NK-92 (cell line): ENCODE measurements at regions not wholly inside any gene's neighbourhood (a gene's known extent, or its start where the extent isn't known, plus 50 kb on each side); places are given as distances from the start of the nearest gene placed in this dataset.

Experiments used
- DNase-seq: peaks from one replicate; lab custom pipeline; 2025; ENCODE audit not compliant: unreplicated experiment; lab: John Stamatoyannopoulos, UW

DNA sequence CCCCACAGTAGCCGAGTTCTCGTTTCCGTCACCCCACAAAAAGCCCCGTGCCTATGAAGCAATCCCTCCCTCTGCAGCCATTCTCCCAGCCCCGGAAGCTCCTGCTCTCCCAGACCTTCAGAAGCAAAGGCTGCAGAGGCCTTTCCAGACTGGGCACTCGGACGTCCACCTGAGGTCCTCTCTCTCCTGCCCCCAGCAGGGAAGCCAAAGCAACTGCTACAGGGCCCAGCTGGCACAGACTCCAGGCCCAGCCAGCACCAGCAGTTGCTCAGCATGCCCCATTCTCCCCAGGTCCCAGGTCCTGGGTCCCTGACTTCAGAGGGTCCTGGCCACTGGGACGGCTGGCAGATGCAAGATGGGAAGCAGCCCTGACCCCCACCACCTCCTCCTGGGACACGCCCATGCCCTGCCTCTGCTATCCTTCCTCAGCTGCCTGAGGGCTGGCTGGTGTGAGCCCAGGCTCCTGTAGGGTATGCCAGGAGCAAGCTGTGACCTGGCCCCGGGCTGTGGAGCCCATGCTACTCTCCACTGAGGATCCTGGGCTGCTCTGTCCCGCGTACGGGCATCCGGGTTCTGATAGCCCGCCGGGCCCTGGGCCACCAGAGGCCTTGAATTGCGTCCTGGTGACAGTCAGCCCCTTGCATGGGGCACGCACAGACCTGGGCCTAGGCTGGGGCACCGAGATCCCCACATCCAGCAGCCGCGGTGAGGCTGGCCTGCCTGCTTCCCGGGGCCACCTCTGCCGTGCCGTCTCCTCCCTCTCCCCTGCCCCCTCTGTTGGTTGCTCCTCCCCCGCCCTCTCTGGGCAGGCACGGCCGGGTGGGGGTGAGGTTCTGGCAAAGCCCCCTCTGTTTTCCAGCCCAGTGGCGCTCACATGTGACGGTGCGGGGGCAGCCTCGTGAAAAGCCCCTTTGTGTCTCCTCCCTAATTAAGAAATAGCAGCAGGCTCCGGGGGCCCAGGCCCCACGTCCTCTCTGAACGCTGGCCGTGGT lies 1310.3 kb downstream of the BRD1 start:
- DNase-seq: no peak

DNA sequence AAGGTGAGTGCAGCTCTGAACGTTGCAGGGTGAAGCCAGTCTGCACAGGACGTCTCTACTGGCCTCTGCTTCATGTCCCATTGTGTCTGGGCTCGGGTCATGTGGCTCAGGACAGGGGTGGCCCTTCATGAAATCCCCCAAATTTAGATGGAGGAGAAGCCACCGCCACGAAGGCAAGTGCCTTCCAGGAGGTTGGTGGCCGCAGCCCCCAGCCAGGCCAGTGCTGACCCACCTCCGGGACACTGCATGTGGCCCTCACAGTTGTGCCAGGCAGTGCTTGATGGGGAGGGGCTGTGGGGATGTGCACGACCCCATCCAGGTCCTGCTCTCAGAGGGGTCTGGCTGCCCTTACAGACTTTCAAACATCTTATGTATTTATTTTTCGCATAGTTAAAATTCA lies 1311.1 kb downstream of the BRD1 start:
- DNase-seq: no peak

DNA sequence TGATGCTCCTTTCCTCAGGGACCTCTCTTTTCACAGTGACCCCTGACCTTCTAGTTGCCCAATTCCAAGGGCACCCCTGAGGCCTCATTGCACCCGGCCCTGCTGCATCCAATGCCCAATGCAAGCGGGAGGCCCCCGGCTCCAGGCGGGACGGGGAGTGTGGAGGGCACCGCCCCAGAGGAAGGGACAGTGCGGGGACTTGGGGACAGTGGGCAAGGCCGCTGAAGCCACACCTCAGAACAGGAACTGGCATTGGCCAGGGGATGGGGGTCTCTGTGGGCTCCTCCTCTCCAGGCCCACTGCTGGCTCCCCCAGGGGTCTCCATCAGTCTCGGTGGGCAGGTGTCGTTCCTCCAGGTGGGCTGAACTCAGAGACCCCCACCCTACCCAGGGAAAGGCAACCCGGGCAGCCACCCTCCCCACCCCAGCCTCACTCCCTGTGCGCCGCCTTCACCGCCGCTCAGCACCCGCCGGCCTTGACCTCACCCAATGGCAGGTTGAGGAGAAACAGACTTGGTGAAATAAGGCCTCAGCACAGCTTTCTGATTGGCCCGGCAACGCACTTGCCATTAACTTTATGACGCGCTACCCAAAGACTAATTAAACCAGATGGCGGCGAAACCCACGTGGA lies 1312.0 kb downstream of the BRD1 start:
- DNase-seq: no peak

DNA sequence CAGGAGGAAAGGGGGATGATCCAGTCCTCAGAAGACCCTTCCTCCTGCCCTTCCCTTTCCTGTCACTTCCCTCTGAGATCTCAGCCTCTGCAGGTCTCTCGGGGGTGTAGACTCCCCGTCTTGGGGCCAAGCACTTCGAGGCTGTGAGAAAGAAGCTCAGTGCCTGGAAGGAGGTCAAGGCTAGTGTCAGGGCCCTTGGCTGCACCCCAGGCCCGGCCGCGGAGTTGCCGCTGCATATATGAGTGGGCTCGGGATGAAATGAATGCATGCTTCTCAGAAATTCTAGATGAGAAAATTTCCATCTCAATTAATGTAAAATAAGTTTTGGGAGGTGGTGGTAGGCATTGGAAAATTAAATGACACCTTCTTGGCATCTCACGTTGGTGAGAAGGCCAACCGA lies 1313.7 kb downstream of the BRD1 start:
- DNase-seq: no peak

DNA sequence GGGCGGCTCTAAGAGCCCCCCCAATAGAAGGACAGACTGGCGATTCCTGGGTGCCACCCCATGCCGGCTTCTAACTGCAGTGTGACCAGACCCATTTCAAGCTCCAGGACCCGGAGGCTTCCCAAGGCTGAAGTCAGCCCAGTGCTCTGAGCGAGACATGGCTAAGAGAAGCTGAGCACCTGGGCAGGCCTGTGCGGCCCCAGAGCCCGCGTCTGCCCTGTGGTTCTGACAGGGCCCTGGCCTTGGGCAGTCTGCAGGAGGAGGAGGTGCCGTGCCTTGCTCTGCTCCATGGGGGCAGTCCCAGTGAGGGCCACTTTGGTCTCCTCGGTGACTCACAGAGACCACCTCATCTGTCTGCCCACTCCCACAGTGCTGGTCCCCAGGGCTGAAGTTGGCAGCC lies 1314.2 kb downstream of the BRD1 start:
- DNase-seq: no peak

DNA sequence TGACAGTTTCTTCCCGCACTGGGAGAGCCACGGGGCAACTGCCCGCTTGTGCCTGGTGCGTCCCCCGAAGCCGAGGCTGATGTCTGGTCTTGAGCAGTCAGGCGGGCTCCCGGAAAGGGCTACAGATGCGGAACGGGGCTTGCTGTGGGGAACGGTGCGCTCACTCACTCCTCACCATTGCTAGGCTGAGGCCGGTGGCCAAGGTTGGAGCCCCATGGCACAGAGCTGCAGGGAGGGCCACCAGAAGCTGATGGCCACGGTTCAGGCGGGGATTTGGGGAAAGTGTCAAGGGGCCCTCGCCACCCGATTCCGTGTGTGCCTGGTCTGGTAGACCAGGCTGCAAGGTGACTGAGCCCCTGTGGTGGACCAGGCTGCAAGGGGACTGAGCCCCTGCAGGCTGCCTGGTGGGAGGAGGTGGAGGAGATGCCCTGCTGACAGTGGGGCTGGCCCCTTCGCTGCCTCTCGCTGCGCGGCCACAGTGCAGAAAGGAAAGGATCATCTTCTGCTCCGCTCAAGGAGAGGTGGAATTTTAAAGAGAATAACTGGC lies 1315.8 kb downstream of the BRD1 start:
- DNase-seq: no peak

DNA sequence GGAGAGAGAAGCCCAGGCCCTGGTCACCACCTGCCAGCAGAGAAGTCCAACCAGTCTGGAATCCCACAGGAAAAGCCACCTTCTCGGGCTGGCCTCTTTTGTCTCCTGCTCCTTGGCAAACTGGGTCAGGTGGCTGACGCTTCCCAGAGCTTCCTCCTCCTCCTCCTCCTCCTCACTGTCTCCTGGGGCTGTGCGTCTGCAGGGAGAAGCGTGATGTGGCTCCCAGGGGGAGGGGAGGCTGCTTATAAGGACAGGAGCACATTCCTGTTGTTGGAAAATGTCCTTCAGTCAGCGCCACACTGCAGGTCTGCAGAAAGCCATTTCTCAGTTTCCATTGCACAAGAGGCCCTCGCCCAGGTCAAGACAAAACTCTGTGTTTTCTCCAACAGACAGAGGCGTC lies 1316.5 kb downstream of the BRD1 start:
- no peak for DNase-seq

DNA sequence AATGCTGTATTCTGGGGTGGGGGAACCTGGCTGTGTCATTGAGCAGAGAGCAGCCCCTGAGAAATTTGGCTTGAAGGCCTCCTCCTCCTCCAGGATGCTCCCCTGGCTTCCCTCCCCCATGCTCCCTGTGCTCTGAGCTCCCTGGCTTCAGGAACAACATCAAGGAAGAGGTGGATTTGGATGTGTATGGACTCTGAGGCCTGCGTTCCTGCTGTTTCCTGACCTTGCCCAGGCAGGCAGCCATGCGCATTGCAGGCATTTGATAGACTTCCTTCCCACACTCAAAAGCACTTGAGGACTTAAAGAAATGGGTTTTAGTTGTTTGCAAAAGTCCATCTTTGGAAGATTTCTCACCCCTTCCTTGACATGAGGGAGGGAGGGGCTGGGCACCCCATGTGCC lies 1317.1 kb downstream of the BRD1 start:
- no peak for DNase-seq

DNA sequence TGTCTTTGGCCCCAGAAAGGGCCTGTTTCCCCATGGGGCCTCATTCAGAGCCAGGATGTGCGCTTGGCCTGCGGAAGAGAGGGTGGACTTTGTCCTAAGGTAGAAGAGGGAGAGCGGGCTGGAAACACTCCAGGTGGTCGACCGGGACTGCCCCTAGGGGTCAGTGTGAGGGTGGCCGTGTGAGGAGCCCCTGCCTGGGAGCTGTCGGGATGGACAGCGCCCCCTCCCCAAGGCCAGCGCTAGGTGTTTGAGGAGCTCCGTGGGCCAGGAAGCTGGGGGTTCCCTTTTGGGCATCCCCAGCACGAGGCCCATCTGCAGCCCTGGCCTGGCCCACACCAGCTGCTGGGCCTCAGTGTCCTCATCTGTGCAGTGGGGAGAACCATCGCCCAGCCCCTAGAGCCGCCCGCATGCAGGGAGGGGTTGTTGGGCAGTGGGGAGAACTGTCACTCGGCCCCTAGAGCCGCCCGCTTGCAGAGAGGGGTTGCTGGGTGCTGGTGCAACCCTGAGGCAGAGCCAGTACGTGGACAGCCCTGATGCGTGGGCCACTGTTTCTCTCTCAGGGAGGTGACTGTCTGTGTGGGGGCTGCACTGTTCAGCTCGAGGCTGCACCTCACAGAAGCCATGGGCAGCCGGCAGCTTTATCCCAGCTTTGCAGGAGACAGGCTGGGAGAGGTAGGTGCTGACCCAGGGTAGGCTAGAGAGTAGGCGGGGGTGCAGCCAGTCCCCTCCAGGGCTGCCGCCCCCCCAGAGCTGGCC lies 1319.9 kb downstream of the BRD1 start:
- no peak for DNase-seq

DNA sequence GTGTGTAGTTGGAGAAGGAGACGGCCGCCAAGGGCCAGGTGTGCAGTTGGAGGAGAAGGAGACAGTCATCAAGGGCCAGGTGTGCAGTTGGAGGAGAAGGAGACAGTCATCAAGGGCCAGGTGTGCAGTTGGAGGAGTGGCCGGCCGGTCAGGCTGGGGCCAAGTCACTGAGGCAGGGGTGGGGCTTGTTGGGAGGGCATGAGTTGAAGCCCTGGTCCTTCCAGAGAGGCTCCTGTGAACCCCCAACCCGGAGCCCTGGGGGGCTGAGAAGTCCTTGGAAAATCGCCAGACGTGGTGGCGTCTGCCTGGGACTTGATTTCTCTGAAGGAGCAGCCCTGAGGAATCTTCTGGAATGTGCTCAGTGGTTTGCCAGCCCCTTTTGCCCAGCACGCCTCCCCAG lies 1320.5 kb downstream of the BRD1 start:
- DNase-seq: no peak

DNA sequence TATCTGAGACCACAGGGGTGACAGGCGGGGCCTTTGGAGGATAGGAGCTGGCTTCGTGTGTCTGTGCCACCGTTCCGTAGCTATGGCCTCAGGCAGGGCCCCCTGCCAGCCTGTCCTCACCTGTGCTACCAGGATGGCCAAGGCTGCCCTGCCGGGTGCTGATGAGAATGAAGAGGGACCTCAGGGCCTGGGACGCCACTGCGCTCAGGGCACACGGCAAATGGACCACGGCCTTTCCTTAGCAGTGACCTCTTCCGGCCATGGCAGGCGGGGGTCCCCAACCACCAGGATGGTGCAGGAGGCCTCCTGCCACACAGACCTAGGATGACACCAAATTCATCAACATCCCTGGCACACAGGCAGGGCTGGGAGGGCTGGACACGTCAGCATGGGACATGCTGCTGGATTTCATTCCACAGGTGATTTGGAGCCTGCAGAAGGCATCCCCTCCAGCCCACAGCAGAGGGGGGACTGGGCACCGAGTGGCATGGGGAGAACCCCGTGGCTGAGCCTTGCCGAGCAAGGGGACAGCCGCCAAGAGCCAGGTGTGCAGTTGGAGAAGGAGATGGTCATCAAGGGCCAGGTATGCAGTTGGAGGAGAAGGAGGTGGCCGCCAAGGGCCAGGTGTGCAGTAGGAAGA lies 1321.0 kb downstream of the BRD1 start:
- no peak for DNase-seq

DNA sequence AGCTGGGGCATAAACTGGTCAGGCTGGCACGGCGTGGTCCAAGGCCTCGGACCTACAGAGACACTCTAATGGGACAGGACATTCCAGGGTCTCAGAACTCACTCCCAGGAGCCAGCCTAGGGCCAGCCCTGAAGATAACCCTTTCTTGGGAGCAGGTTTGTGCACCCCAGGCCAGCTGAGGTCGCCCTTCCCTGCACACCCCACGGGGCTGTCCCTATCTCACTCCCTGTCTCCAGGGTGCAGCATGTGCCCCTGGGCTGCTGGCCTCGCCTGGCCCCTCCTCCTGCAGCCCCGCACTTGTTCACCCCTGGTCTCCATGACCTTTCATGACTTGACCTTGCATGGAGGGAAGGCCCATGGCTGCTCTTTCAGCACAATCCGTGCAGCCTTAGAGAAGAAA lies 1321.8 kb downstream of the BRD1 start:
- DNase-seq: no peak

DNA sequence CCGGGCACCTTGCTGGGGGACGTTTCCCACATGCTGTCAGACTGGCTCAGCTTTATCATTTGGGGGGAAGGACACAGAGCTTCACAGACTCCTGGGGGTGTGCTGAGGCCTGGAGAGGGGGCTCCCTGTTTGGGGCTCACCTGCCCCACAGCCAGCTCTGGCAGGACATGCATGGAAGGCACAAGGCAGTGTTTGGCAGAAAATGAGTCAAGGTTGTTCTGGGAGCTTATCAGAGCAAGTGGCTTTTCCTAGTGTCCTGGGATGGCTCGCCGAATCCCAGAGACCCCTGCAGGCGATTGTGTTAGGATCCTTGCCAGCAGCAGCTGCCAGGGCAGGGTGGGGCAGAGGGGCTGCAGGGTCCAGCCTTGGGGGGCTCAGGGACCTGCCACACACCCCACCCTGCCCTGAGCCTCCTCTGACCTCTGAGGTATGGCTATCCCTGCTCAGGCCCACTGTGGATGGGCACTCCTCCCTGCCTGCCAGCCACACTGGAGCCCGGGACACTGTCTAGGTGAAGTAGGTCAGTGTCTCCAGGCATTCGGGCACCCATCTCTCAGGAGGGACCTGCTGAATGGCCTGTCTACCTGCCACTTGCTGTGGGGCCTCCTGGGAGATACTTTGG lies 1323.0 kb downstream of the BRD1 start:
- DNase-seq: no peak

DNA sequence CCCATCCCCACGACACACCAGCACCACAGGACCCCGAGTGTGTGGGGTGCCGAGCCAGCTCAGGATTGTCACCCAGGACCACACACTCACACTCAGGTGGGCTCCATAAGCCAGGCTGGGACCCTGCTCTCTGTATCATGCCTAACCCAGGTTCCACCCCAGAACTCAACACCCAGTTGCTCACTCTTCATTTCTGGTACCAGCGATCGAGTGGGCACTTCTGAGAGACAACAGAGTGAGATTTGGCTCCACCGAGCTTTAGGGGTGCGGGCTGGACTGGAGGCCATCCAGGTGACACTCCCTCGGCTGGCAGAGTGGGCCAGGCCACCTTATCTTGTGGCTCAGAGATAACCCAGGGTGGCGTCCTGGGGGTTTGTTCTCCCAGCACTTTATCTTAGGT lies 1323.8 kb downstream of the BRD1 start:
- no peak for DNase-seq

DNA sequence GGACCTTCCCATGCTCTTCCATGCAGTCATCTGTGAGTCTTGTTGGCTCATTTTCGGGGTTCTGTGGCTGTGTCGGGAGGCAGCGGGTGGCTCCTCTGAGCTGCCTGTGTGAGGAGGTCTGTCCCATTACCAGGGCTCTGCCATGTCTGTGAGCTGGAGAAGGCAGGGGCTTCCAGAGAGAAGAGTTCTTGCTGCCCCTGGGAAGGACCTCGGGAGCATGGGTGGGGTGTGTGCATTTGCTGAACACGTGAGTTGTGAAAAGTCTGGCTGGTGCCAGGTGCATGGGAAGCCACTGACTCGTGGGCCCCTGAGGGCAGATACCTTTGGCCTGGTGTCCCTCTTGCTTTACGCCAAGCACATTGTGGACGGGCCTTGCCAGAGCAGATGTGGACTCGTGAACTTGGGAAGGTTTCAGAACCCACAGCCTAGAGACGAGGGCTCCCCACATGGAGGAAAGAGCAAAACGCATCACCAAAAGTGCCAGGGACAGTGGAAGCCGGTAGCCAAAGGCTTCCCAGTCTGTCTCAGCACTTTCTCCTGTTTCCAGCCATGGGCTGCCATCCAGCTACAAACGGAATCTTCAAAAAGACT lies 1324.5 kb downstream of the BRD1 start:
- no peak for DNase-seq

DNA sequence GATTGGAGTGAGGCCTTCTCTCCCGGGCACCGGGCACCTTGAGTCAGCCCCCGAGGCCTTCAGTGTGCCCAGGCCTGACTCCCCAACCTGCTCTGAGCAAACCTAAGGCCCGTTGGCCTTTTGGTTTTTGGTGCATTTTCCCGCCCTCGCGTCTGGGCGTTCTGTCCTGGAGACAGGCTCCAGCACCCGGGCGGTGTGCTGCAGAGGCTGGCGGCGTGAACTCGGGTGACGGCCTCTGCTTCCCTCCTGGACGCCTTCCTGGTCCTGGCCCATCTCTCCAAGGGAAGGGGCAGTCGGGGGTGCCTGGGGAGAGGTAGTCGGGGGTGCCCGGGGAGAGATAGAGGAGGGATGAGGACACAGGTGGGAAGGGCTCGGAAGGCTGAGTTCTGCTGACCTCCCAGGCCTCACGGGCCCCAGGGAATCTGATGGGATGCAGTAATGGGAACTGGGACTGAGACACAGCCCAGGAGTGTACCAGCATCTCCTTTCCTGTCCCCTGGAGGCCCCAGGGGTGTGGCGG lies 1326.4 kb downstream of the BRD1 start:
- no peak for DNase-seq

DNA sequence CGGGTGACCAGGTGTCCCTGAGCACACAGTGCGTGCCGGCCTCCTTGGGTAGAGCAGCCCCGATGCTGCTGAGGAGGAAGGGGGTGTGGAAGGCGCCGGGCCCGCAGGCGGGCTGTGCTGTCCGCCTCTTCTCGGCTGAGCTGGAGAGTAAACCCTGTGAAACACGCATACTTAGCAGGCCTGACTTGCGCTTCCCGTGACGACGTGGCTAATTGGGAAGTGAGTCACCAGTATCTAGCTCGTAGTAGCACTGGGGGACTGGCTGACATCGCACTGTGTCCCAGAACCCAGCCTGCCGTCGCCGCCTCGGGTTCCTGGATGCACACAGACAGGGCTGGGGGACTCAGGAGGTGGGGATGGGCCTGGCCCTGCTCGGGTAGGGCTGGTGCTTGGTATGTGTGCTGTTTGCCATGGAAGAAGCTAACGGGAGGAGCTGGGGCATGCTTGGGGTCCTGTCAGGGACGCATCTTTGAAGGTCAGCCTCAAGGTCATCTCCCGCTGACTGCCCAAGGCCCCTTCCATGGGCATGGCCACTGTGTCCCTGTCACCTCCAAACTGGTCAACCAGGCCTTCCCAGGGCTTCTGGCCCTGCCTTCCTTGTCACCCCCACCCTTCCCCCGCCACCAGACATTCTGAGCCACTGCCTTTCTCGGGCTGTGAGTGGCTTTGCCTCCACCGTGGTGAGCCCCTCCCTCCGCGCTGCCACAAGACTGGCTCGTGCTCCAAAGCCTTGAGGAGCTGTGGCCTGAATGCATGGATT lies 1327.0 kb downstream of the BRD1 start:
- DNase-seq: no peak

DNA sequence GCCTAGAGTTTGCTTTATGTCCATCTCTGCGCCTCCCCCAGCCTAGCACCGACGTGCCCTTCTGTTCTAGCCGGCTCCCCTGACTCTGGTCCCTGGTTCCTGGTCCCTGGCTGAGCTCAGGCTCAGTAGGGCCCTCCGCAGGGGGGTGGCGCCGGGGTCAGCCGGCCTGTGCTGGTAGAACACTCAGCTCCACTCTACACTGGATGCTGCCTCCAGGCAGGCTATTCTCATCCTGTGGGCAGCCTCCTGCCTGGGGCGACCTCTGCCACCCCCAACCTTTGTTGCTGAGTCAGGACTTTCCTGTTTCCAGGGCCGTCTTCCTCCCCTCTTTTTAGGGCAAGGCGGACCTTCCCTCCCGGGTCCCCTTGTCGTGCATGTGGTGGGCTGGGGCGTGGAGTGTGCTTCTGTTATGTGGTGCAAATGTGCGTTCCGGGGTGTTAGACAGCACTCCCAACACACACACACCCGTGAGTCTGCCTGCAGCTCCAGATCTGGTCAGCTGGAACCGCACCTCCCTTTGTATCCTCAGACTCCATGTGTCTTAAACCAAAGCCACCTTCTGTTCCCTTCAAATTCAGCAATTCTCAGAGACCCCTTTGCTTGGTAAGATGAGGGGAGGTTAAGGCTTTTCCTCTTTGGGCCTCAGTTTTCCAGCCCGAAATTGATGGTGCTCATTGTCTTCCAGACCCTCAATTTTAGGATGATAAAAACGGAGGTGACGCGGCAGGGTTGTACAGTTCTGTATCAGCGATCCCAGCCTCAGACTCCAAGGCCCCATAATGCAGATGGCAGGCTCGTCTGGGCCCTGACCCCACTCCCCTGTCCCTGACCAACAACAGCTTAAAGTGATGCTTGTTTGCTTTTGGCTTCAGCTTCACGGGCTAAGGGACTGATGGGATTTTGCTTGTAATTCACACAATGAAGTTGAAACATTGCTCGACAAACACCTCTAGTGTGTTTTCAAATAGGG lies 1327.9 kb downstream of the BRD1 start:
- DNase-seq: no peak
